ENCODE measurements at regions not wholly inside any gene's neighbourhood (a gene's known extent, or its start where the extent isn't known, plus 50 kb on each side); places are given as distances from the start of the nearest gene placed in this dataset.
"Not testable (repeated sequence)": the region's sequence is repeated elsewhere in the genome, so short reads cannot be mapped to it uniquely, and the experiment has no call there.

GRCh38 chr18:14964002-14964401 lies 216.0 kb downstream of the ANKRD30B start:
- DNase-seq (ENCODE audit: low spot score): no peak
- in situ Hi-C loops (cut with MboI; ENCODE audit: low sequenced_read_pairs, unreplicated experiment): no loop called here
- TF ChIP-seq CTCF (IDR thresholded peaks at IDR 0.05; ENCODE audit: borderline replicate concordance, control extremely low read depth, extremely low read depth, insufficient read depth, missing control alignments): no peak

- in situ Hi-C loops (cut with MboI; ENCODE audit: low sequenced_read_pairs, unreplicated experiment): no loop called here
- no peak for DNase-seq (ENCODE audit: low spot score)
- no peak for TF ChIP-seq CTCF (IDR thresholded peaks at IDR 0.05; ENCODE audit: borderline replicate concordance, control extremely low read depth, extremely low read depth, insufficient read depth, missing control alignments)
Observed at GRCh38 chr18:14964406-14964805, 216.4 kb downstream of the ANKRD30B start.

- in situ Hi-C loops (cut with MboI; ENCODE audit: low sequenced_read_pairs, unreplicated experiment); DNase-seq (ENCODE audit: low spot score): not testable (repeated sequence)
Observed at GRCh38 chr18:14964976-14965375, 217.0 kb downstream of the ANKRD30B start.

GRCh38 chr18:14965553-14965952 lies 217.6 kb downstream of the ANKRD30B start:
- in situ Hi-C loops (cut with MboI; ENCODE audit: low sequenced_read_pairs, unreplicated experiment): no loop called here
- no peak for DNase-seq (ENCODE audit: low spot score)
- no peak for TF ChIP-seq CTCF (IDR thresholded peaks at IDR 0.05; ENCODE audit: borderline replicate concordance, control extremely low read depth, extremely low read depth, insufficient read depth, missing control alignments)

- DNase-seq (ENCODE audit: low spot score); in situ Hi-C loops (cut with MboI; ENCODE audit: low sequenced_read_pairs, unreplicated experiment): not testable (repeated sequence)
Observed at GRCh38 chr18:14967246-14967645, 219.3 kb downstream of the ANKRD30B start.

GRCh38 chr18:14969500-14969899 lies 221.5 kb downstream of the ANKRD30B start:
- no peak for TF ChIP-seq CTCF (IDR thresholded peaks at IDR 0.05; ENCODE audit: borderline replicate concordance, control extremely low read depth, extremely low read depth, insufficient read depth, missing control alignments)
- in situ Hi-C loops (cut with MboI; ENCODE audit: low sequenced_read_pairs, unreplicated experiment): no loop called here
- DNase-seq (ENCODE audit: low spot score): no peak

- in situ Hi-C loops (cut with MboI; ENCODE audit: low sequenced_read_pairs, unreplicated experiment): no loop called here
- TF ChIP-seq CTCF (IDR thresholded peaks at IDR 0.05; ENCODE audit: borderline replicate concordance, control extremely low read depth, extremely low read depth, insufficient read depth, missing control alignments): no peak
- DNase-seq (ENCODE audit: low spot score): no peak
Observed at GRCh38 chr18:14970027-14970426, 222.1 kb downstream of the ANKRD30B start.

GRCh38 chr18:14971461-14972185 lies 223.7 kb downstream of the ANKRD30B start:
- no peak for DNase-seq (ENCODE audit: low spot score)
- TF ChIP-seq CTCF (IDR thresholded peaks at IDR 0.05; ENCODE audit: borderline replicate concordance, control extremely low read depth, extremely low read depth, insufficient read depth, missing control alignments): no peak
- in situ Hi-C loops (cut with MboI; ENCODE audit: low sequenced_read_pairs, unreplicated experiment): no loop called here

GRCh38 chr18:14973421-14973820 lies 225.4 kb downstream of the ANKRD30B start:
- DNase-seq (ENCODE audit: low spot score); in situ Hi-C loops (cut with MboI; ENCODE audit: low sequenced_read_pairs, unreplicated experiment): not testable (repeated sequence)
